Stimulated activated CD4-positive, alpha-beta T cell treated with anti-CD3 and anti-CD28 coated beads, Interleukin-15, amount 100 ng/mL, for 1 hour (primary cell): ENCODE measurements at regions not wholly inside any gene's neighbourhood (a gene's known extent, or its start where the extent isn't known, plus 50 kb on each side); places are given as distances from the start of the nearest gene placed in this dataset.
"Not testable (repeated sequence)": the region's sequence is repeated elsewhere in the genome, so short reads cannot be mapped to it uniquely, and the experiment has no call there.

Experiments
- DNase-seq, 2 donors: peaks; one replicate each; pipeline ENCODE4 v3.0.0-alpha.2; 2020; ENCODE audit warnings: low read depth in 1 of 2, low spot score in 1 of 2

DNA sequence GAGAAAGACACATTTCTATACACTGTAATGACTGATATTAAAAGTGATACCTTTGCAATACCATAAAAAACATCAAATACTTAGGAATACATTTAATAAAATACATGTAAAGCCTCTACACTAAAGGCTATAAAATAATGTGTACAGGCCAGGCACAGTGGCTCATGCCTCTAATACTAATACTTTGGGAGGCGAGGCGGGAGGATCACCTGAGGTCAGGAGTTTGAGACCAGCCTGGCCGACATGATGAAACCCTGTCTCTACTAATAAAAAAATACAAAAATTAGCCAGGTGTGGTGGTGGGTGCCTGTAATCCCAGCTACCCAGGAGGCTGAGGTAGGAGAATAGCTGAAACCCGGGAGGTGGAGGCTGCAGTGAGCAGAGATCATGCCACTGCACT, 59.8 kb upstream of the RTL6 start:
- DNase-seq, result not testable (repeated sequence)

DNA sequence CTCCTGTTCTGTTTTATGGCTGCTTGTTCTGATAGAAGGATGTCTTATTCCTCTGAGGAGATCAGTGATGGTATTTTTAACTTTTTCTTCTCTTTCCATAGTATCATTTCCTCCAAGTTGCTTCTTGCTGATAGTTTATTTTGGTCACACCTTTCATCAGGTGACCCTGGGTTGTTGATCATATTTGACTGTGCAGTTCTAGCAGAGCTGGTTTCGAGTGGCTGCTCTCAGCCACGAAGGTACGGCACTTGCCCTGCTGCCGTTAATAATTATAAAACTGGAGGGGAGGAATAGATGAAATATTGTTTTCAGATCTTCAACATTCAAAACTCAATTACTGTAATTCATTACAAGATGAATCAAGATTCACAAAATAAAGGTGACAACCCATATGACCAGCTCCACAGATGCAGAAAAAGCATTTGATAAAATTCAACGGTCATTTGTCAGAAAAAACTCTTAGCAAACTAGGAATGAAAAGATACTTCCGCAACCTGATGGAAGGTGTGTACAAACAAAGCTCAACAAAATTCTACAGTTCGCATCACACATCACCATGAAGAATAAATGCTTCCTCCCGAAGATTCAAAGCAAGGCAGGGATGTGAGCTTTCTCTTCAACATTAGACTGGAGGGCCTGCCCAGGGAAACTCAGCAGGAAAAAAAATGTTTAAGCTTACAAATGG, 59.2 kb upstream of the RTL6 start:
- DNase-seq, result no peak

- no peak for DNase-seq
Observed at GRCh38 chr22:44555597-44555996, 57.6 kb upstream of the RTL6 start.

- no peak for DNase-seq
Observed at GRCh38 chr22:44555046-44555445, 57.0 kb upstream of the RTL6 start.

DNA sequence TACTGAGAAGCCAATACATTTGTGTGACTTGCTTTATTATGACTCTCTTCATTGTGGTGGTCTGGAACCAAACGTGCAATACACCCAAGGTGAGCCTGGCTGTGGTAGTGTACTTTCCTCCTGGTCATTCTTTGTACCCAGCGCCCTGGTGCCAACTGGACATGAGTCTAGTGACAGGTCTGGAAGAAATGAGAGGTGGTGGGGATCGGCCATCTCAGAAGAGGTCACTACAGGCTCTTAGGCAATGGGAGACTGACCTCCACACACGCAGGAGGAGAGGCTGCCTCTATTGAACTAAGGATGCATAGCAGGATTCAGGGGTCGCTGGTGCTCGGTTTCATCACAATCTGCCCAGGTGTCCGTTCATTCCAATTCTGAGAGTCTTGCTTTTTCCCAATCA, 56.4 kb upstream of the RTL6 start:
- DNase-seq, result no peak

DNA sequence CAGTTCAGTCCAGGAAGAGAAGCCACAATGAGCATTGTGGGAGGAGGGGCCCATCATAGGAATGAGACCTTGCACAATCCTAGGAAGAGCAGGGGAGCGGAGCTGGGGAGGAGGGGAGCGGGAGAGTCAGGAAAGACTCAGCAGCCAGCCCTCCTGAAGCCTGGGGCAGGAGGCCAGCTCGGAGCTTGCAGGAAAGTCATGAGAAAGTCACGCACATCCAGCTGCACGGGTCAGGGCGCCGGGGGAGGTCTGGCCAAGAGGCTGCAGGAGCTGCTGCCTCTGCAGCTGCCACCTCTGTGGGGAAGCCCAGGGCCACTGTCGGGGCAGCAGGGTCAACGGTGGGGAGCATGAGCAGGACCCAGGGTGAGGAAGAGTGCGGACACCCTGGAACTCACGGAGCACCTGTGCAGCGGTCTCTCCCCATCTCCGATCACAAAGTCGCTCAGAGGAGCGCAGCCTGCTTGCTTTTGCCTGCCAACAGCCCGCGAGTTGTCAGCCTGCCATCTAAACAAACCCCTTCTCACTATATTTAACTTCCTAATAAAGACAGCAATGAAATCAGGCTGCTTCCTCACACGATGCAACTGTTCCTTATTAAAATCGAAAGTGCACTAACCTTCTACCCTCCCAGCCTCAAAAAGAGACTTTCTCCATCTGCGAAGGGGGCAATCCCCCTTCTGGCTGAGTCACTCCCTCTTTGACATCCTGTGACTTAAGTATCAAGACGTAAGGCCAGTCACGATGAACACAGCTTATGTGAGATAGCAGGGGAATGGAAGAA, 52.9 kb upstream of the RTL6 start:
- DNase-seq, result no peak

DNA sequence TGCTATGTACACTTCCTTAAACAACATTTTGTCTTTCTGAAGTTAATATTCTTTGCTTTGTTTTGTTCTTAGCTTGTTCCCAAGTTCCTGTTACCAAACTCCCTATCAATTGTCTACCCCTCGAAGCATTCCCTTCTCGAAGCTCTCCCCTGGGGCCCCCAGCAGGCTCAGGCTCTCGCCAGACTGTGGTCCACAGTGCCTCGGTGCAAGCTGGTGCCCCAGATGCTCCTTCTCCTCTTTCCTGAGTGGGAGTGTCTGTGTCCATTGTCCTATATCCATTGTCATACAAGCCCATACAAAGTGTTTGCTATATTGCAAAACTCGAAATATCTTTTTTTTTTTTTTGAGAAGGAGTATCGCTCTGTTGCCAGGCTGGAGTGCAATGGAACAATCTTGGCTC, 51.7 kb upstream of the RTL6 start:
- DNase-seq, result no peak

DNA sequence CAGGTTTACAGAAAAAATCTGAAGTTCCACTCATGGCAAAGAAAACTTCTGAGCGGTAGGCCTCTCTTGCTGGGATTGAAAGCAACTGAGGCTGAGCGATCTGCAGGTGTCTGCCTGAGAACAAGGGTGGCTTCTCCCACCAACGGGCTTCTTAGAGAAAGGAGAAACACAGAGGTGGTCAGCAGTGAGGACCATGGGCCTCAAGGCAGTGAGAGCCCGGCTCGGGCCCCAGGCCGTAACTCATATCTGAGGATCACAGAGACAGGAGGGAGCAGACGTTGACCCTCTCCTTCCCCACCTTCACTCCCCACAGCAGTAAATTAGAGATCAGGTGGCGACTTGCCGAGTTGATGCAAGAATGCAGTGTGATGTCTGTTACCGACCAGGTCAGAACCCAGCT, 50.9 kb upstream of the RTL6 start:
- DNase-seq, result no peak
